ENCODE measurements at regions not wholly inside any gene's neighbourhood (a gene's known extent, or its start where the extent isn't known, plus 50 kb on each side); places are given as distances from the start of the nearest gene placed in this dataset.
"Not testable (repeated sequence)": the region's sequence is repeated elsewhere in the genome, so short reads cannot be mapped to it uniquely, and the experiment has no call there.

- no peak for DNase-seq (ENCODE audit: low read depth)
Observed at GRCh38 chr1:29626726-29627125, 390.4 kb downstream of the PTPRU start.

GRCh38 chr1:29626066-29626465, 389.7 kb downstream of the PTPRU start:
- DNase-seq (ENCODE audit: low read depth) = no peak

GRCh38 chr1:29625084-29625420, 388.7 kb downstream of the PTPRU start:
- DNase-seq (ENCODE audit: low read depth) = no peak

- no peak for DNase-seq (ENCODE audit: low read depth)
Observed at GRCh38 chr1:29624320-29625083, 388.2 kb downstream of the PTPRU start.

- no peak for DNase-seq (ENCODE audit: low read depth)
Observed at GRCh38 chr1:29623501-29623900, 387.2 kb downstream of the PTPRU start.

- no peak for DNase-seq (ENCODE audit: low read depth)
Observed at GRCh38 chr1:29621826-29622435, 385.6 kb downstream of the PTPRU start.

GRCh38 chr1:29620631-29621030, 384.3 kb downstream of the PTPRU start:
- DNase-seq (ENCODE audit: low read depth) = no peak

- no peak for DNase-seq (ENCODE audit: low read depth)
Observed at GRCh38 chr1:29607236-29607635, 370.9 kb downstream of the PTPRU start.

- DNase-seq (ENCODE audit: low read depth) = not testable (repeated sequence)
Observed at GRCh38 chr1:29604796-29605195, 368.5 kb downstream of the PTPRU start.

- no peak for DNase-seq (ENCODE audit: low read depth)
Observed at GRCh38 chr1:29603622-29604021, 367.3 kb downstream of the PTPRU start.

- no peak for DNase-seq (ENCODE audit: low read depth)
Observed at GRCh38 chr1:29602203-29602602, 365.9 kb downstream of the PTPRU start.

- no peak for DNase-seq (ENCODE audit: low read depth)
Observed at GRCh38 chr1:29601021-29601420, 364.7 kb downstream of the PTPRU start.

GRCh38 chr1:29599826-29600225, 363.5 kb downstream of the PTPRU start:
- no peak for DNase-seq (ENCODE audit: low read depth)

GRCh38 chr1:29599071-29599470, 362.7 kb downstream of the PTPRU start:
- DNase-seq (ENCODE audit: low read depth) = no peak

GRCh38 chr1:29597861-29598260, 361.5 kb downstream of the PTPRU start:
- DNase-seq (ENCODE audit: low read depth) = no peak

GRCh38 chr1:29593601-29594382, 357.5 kb downstream of the PTPRU start:
- no peak for DNase-seq (ENCODE audit: low read depth)

- DNase-seq (ENCODE audit: low read depth) = no peak
Observed at GRCh38 chr1:29592731-29593130, 356.4 kb downstream of the PTPRU start.

- DNase-seq (ENCODE audit: low read depth) = no peak
Observed at GRCh38 chr1:29592261-29592615, 355.9 kb downstream of the PTPRU start.

GRCh38 chr1:29591601-29592260, 355.4 kb downstream of the PTPRU start:
- DNase-seq (ENCODE audit: low read depth) = no peak

- no peak for DNase-seq (ENCODE audit: low read depth)
Observed at GRCh38 chr1:29590583-29591565, 354.6 kb downstream of the PTPRU start.

- not testable (repeated sequence) for DNase-seq (ENCODE audit: low read depth)
Observed at GRCh38 chr1:29589716-29590115, 353.4 kb downstream of the PTPRU start.
